NT2/D1 (cell line): ENCODE measurements at regions not wholly inside any gene's neighbourhood (a gene's known extent, or its start where the extent isn't known, plus 50 kb on each side); places are given as distances from the start of the nearest gene placed in this dataset.

ENCODE experiments used
- SUZ12 ChIP-seq: IDR thresholded peaks from 2 replicates; pipeline ENCODE4 v1.6.1; 2011; ENCODE audit not compliant: insufficient read length, insufficient read depth; ENCODE audit errors: extremely low read depth
- YY1 ChIP-seq: IDR thresholded peaks from 2 replicates; pipeline ENCODE4 v1.6.1; 2011; ENCODE audit not compliant: insufficient read length, insufficient read depth
- ZNF274 ChIP-seq: IDR thresholded peaks from 2 replicates; pipeline ENCODE4 v1.6.1; 2011; ENCODE audit warnings: mild to moderate bottlenecking, low read depth, low read length

DNA sequence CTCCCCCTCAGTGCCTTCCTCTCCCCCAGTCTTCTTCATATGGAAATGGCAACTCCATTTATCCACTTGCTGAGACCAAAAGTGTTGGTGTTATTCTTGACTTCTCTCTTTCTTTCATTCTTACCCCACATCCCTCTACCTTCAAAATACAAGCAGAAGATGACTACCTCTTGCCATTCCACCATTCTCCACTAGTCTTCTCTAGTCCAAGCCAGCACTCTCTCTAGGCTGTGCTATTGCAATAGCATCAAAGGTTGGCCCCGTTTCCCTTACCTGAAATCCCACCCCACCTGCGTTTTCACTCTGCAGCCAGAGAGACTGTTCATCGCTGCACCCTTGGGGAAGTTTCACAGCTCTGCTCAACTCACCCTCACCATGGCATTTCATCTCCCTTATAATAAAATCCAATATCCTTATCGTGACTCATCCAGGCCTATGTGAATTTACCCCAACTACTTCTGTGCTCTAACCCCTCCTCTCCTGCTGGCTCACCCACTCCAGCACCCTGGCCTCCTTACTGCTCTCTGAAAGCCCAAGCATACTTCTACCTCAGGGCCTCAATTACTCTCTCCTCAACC, 109.1 kb downstream of the LSM5 start:
- TF ChIP-seq YY1 (no peak), ZNF274 (no peak), SUZ12 (no peak)
